Keratinocyte (primary cell): ENCODE measurements at regions not wholly inside any gene's neighbourhood (a gene's known extent, or its start where the extent isn't known, plus 50 kb on each side); places are given as distances from the start of the nearest gene placed in this dataset.

Source experiments
- CTCF ChIP-seq, 3 experiments: IDR thresholded peaks in 1 of 3; conservative IDR thresholded peaks in 1 of 3; optimal IDR thresholded peaks in 1 of 3; 2 replicates in 2 of 3; 3 replicates in 1 of 3; pipeline versions ENCODE3 to v1.5.1; 2011; ENCODE audit warnings: low read length in 3 of 3, mild to moderate bottlenecking in 3 of 3, moderate library complexity in 2 of 3, control low read depth in 1 of 3, inconsistent platforms in 1 of 3; ENCODE audit not compliant: insufficient read depth in 2 of 3; ENCODE audit errors: extremely low read depth in 1 of 3
- EZH2 ChIP-seq: IDR thresholded peaks from one replicate; pipeline ENCODE4 v1.6.1; 2012; ENCODE audit warnings: inconsistent platforms, mild to moderate bottlenecking, low read length, moderate library complexity

GRCh38 chr10:36247478-36247877 lies 605.4 kb upstream of the FZD8 start:
- TF ChIP-seq CTCF (optimal IDR thresholded peaks at IDR 0.05 in 1 of 3, IDR thresholded peaks at IDR 0.05 in 1 of 3, conservative IDR thresholded peaks at IDR 0.05 in 1 of 3; ENCODE audit: extremely low read depth in 1 of 3, insufficient read depth in 2 of 3, low read length in 3 of 3): no peak
- TF ChIP-seq EZH2: no peak
